Breast epithelium (tissue), 4 donors: ENCODE measurements at regions not wholly inside any gene's neighbourhood (a gene's known extent, or its start where the extent isn't known, plus 50 kb on each side); places are given as distances from the start of the nearest gene placed in this dataset.
"Not testable (repeated sequence)": the region's sequence is repeated elsewhere in the genome, so short reads cannot be mapped to it uniquely, and the experiment has no call there.

Source experiments
- DNase-seq, 2 donors: peaks; one replicate each; pipeline ENCODE4 v3.0.0-alpha.2; 2019; ENCODE audit warnings: low spot score in 2 of 2
- H3K27ac ChIP-seq, 2 donors: fragments of 200-600 bp; sonication (generic) in 1 of 2; one replicate each; pipeline ENCODE4 v1.5.1; 2016 to 2019; ENCODE audit warnings: mild to moderate bottlenecking in 1 of 2
- H3K27me3 ChIP-seq, 2 donors: fragments of 200-600 bp; sonication (generic) in 1 of 2; one replicate each; pipeline versions ENCODE4 v1.5.1 to v1.6.0; 2017 to 2019; ENCODE audit warnings: control low read depth in 1 of 2, mild to moderate bottlenecking in 1 of 2
- H3K36me3 ChIP-seq: fragments of 200-600 bp; one replicate; pipeline ENCODE4 v1.5.1; 2019
- H3K4me1 ChIP-seq, 2 donors: fragments of 200-600 bp; sonication (generic); one replicate each; pipeline ENCODE4 v1.5.1; 2016 to 2019; ENCODE audit warnings: control low read depth in 1 of 2
- H3K4me3 ChIP-seq, 3 donors: fragments of 200-600 bp; sonication (generic); 1 replicate in 2 of 3; 2 replicates in 1 of 3; pipeline ENCODE4 v1.5.1; 2016 to 2019; ENCODE audit warnings: mild to moderate bottlenecking in 3 of 3, moderate library complexity in 2 of 3
- H3K9me3 ChIP-seq, 2 donors: fragments of 200-600 bp; sonication (generic) in 1 of 2; one replicate each; pipeline ENCODE4 v1.5.1; 2016 to 2019; ENCODE audit warnings: control low read depth in 1 of 2
- POLR2A ChIP-seq: fragments of 450-650 bp; IDR thresholded peaks from one replicate; pipeline ENCODE4 v1.6.1; 2016; ENCODE audit warnings: antibody characterized with exemption, mild to moderate bottlenecking, moderate library complexity
- POLR2AphosphoS5 ChIP-seq, 3 donors: sonication (generic); formaldehyde crosslinking; IDR thresholded peaks; one replicate each; pipeline ENCODE4 v1.6.1; 2017; ENCODE audit warnings: antibody characterized with exemption in 3 of 3
- intact Hi-C: fragments of 100-400 bp; cut with DNase I; formaldehyde crosslinking; loops from one replicate; pipeline ENCODE4 v1.15.1; 2023; ENCODE audit warnings: low total_unique reads
- TF ChIP-seq, protein P1 (sequence below), 3 donors: fragments of 450-650 bp; IDR thresholded peaks; one replicate each; pipeline ENCODE4 v1.5.1; 2016 to 2017; ENCODE audit warnings: antibody characterized with exemption in 3 of 3, mild to moderate bottlenecking in 3 of 3, moderate library complexity in 3 of 3

DNA sequence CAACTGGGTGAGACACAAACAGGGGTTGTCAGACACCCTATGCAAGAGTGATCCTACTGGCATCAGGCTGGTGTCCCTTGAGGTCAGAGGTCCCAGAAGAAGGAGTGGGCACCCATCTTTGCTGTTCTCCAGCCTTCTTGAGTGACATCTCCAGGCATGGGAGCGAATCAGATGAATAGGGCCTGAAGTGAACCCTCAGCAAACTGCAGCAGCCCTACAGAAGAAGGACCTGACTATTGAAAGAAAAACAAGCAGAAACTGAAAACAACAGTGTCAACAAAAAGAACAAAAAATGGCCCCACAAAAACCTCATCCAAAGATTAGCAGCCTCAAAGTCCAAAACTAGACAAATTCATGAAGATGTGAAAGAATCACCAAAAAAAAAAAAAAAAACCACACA, 1229.7 kb upstream of the CRIM1 start:
- H3K27me3 ChIP-seq = no peaks in the 10 kb centered on the region
- no peak overlapping the region for H3K4me3 ChIP-seq
- DNase-seq = no peak
- intact Hi-C loops = no loop called here
- no peaks in the 10 kb centered on the region for H3K36me3 ChIP-seq
- TF ChIP-seq POLR2AphosphoS5 (IDR thresholded peaks at IDR 0.05) = no peak
- H3K27ac ChIP-seq = no peak overlapping the region
- H3K4me1 ChIP-seq = no peaks in the 10 kb centered on the region
- no peaks in the 10 kb centered on the region for H3K9me3 ChIP-seq

DNA sequence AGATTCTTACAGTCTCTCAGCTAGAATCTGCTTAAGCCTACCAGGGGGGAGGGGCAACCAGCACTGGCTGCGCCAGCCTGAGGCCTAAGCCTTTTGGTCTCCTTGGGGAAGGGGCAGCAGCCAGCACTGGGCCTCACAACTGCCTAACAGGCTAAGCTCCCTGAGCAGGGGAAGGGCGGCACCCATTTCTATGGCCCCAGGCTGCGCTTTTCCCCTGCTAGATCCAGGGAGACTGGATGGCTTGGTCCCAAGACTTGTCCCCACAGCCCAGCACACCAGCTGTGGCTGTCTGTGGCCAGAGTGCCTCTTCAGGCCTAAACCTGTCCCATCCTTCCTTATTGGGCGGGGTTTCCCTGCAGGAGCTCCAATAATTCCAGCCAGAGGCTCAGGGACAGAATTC, 1230.3 kb upstream of the CRIM1 start:
- no peak for TF ChIP-seq POLR2A
- TF ChIP-seq POLR2AphosphoS5 (IDR thresholded peaks at IDR 0.05) = no peak
- TF ChIP-seq, protein P1, sequence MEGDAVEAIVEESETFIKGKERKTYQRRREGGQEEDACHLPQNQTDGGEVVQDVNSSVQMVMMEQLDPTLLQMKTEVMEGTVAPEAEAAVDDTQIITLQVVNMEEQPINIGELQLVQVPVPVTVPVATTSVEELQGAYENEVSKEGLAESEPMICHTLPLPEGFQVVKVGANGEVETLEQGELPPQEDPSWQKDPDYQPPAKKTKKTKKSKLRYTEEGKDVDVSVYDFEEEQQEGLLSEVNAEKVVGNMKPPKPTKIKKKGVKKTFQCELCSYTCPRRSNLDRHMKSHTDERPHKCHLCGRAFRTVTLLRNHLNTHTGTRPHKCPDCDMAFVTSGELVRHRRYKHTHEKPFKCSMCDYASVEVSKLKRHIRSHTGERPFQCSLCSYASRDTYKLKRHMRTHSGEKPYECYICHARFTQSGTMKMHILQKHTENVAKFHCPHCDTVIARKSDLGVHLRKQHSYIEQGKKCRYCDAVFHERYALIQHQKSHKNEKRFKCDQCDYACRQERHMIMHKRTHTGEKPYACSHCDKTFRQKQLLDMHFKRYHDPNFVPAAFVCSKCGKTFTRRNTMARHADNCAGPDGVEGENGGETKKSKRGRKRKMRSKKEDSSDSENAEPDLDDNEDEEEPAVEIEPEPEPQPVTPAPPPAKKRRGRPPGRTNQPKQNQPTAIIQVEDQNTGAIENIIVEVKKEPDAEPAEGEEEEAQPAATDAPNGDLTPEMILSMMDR (IDR thresholded peaks at IDR 0.05) = no peak
- Histone ChIP-seq H3K9me3 (no peaks in the 10 kb centered on the region), H3K4me1 (no peaks in the 10 kb centered on the region), H3K27ac (no peak overlapping the region), H3K27me3 (no peaks in the 10 kb centered on the region), H3K36me3 (no peaks in the 10 kb centered on the region), H3K4me3 (no peak overlapping the region)
- intact Hi-C loops = no loop called here
- no peak for DNase-seq

DNA sequence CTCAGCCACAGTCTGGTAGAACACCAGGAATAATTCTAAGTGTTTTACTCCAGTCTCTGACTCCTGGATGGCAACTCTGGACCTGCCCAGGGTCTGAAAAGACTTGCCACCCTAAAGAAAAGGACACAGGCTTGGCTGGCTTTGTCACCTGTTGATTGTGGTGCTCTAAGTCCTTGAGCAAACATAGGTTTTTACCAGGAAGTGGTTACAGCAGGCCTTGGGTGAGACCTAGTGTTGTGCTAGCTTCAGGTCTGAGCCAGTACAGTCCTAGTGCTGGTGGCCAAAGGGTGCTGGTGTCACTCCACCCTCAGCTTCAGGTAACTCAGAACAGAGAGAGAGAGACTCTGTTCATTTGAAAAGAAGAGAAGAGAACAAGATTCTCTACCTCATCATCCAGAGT, 1239.4 kb upstream of the CRIM1 start:
- no peak for DNase-seq
- Histone ChIP-seq H3K36me3 (no peaks in the 10 kb centered on the region), H3K27me3 (no peaks in the 10 kb centered on the region), H3K27ac (no peak overlapping the region), H3K9me3 (peaks cover 0 to 9% of the 10 kb centered on the region in 2 donors), H3K4me3 (no peak overlapping the region), H3K4me1 (no peaks in the 10 kb centered on the region)
- intact Hi-C loops = no loop called here
- no peak for TF ChIP-seq POLR2AphosphoS5 (IDR thresholded peaks at IDR 0.05)
- no peak for TF ChIP-seq POLR2A
- TF ChIP-seq, protein P1 (IDR thresholded peaks at IDR 0.05) = no peak

DNA sequence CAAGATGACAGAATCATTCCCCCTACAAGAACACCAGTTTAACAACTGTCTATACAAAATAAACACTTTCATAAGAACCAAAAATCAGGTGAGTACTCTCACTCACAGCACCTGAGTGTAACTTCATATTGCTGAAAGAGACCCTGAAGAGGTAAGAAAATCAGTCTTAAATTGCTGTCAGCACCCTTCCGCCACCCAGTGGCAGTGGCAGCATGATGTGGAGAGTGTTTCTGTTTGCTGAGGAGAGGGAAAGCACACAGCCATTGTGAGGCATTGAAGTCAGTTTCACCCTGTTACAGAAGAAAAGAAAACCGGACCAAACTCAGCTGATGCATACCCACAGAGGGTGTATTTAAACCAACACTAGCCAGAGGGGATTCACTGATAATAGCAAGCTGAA, 1240.8 kb upstream of the CRIM1 start:
- Histone ChIP-seq H3K36me3 (no peaks in the 10 kb centered on the region), H3K9me3 (peaks cover 0 to 9% of the 10 kb centered on the region in 2 donors), H3K4me1 (no peaks in the 10 kb centered on the region), H3K4me3 (no peak overlapping the region), H3K27me3 (no peaks in the 10 kb centered on the region), H3K27ac (no peak overlapping the region)
- TF ChIP-seq, protein P1 (IDR thresholded peaks at IDR 0.05) = no peak
- TF ChIP-seq POLR2A (no peak), POLR2AphosphoS5 (IDR thresholded peaks at IDR 0.05) (no peak)
- intact Hi-C loops = no loop called here
- DNase-seq = no peak

DNA sequence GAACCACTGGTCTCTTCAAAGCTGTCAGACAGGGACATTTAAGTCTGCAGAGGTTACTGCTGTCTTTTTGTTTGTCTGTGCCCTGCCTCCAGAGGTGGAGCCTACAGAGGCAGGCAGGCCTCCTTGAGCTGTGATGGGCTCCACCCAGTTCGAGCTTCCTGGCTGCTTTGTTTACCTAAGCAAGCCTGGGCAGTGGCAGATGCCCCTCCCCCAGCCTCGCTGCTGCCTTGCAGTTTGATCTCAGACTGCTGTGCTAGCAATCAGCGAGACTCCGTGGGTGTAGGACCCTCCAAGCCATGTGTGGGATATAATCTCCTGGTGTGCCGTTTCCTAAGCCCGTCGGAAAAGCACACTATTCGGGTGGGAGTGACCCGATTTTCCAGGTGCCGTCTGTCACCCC, 1243.2 kb upstream of the CRIM1 start:
- DNase-seq, intact Hi-C loops, H3K36me3 ChIP-seq, H3K4me3 ChIP-seq, H3K27ac ChIP-seq, H3K4me1 ChIP-seq, H3K27me3 ChIP-seq, H3K9me3 ChIP-seq: not testable (repeated sequence)

DNA sequence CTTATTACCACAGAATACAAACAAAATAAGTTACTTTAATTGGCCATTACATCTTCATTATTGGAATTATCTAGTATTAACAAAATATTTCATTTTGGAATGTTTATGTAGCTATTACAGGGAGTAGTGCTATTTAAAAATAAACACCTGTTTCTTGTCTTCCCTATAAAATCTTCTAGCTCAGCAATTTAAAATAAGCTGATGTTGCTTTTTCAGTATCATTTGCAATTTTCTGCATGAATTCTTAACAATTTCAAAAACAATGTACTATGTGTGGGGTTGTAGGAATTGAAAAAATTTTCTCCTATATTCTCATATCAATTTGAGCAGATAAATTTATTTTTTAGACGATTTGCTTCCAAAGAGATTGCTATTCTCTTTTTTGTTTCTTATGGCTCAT, 1251.3 kb upstream of the CRIM1 start:
- Histone ChIP-seq H3K27ac (no peak overlapping the region), H3K27me3 (no peaks in the 10 kb centered on the region), H3K4me3 (no peak overlapping the region), H3K4me1 (no peaks in the 10 kb centered on the region), H3K36me3 (no peaks in the 10 kb centered on the region), H3K9me3 (peaks cover 0 to 5% of the 10 kb centered on the region in 2 donors)
- TF ChIP-seq POLR2AphosphoS5 (IDR thresholded peaks at IDR 0.05) (no peak), POLR2A (no peak)
- TF ChIP-seq, protein P1 (IDR thresholded peaks at IDR 0.05) = no peak
- intact Hi-C loops = no loop called here
- DNase-seq = no peak
